Activated gamma-delta T cell treated with Interleukin-2 at 50 U/mL for 16 hours (primary cell): ENCODE measurements at regions not wholly inside any gene's neighbourhood (a gene's known extent, or its start where the extent isn't known, plus 50 kb on each side); places are given as distances from the start of the nearest gene placed in this dataset.
"Not testable (repeated sequence)": the region's sequence is repeated elsewhere in the genome, so short reads cannot be mapped to it uniquely, and the experiment has no call there.

Experiments used
- DNase-seq: peaks from one replicate; pipeline ENCODE4 v3.0.0-alpha.2; 2020

GRCh38 chr21:23809573-23809972 is 1797.7 kb downstream of the MRPL39 start:
- no peak for DNase-seq

GRCh38 chr21:23806966-23807548 is 1800.2 kb downstream of the MRPL39 start:
- DNase-seq, result not testable (repeated sequence)

DNA sequence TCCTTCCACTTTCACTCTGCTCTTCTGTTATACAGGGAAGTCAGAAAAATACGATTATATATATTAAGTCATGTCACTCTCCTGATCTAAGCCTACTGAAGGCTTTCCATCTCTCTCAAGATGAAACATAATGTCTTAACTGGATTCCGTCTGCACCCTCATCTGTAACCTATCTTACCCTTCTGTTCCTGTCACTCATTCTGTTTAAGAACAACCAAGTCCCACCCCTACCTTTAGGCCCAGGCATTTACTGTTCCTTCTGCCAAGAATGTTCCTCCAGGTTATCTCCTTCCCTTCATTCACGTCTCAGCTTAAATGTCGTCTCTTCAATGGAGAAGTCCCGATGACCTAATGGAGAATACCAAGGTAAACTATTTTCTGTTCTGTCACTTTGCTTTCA is 1802.4 kb downstream of the MRPL39 start:
- no peak for DNase-seq

- DNase-seq, result no peak
Measured at GRCh38 chr21:23801292-23801691, 1806.0 kb downstream of the MRPL39 start.

DNA sequence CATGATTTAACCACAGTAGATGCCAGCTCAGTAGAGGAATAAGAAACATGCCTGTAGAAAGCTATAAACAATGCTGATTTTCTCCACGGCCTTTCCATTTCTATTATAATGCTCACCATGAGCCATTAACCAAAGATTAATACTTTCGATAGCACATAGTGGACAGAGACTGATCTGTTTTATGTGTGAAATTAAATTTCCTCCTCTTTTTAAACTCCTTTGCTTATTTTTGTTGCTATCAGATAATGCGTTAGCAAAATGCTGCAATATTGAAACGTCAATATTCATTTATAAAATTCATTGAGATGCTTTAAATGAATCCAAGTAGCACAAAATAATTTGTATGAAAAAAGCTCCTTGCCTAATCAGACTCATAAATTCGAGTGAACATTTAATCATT is 1807.9 kb downstream of the MRPL39 start:
- DNase-seq, result no peak

DNA sequence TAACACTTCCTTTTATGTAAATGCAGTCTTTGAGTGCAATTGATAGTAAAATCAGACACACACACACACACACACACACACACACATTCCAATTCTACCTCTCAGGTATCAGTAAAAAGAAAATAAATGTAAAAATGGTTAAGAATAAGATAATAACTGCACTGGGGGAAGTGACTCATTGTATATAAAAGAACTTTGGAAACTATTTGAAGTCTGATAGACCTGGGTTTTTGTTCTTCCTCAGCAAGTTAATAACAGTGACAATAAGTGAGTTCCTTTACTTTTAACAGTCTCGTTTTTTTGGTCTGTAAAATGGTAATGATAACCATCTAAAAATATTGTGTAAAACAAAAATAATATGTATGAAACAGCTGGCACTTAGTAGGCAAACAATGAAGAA is 1815.0 kb downstream of the MRPL39 start:
- DNase-seq, result no peak

DNA sequence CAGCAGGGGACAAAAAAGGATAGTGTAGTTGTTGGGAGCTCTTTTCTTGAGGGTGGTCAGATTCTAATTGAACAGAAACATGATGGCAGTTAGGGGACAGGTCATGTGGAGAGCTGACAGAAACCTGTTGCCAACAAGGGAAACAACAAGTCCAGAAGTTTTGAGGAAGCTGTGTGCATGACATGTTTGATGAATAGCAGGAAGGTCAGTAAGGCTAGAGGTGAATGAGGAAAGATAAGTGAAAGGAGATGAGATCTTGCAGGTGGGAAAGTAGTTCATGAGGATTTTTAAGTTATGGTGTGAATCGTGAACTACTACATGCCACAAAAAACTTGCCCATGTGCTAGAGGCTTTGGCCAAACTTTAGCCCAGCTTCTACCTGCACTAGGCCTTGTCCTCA is 1817.4 kb downstream of the MRPL39 start:
- DNase-seq, result no peak

GRCh38 chr21:23780326-23780725 is 1827.0 kb downstream of the MRPL39 start:
- no peak for DNase-seq

DNA sequence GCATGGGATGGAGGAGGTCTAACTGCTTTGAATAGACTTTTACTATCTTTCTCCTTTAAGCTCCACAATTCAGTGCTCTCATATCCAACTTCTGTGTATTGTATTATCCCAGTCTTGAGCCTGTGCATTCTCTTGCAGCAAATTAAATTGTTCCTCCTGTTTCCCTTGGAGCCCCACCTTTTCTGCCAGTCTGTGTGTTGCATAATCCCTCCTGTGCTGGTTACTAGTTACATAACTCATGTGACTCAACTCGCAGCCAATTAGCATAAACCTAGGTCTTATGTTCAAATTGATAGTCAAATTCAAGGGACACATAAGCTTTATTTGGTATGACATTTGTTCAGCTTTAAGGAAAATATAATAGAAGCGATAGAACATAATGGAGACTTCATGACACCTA is 1863.5 kb downstream of the MRPL39 start:
- no peak for DNase-seq

- DNase-seq, result no peak
Measured at GRCh38 chr21:23740463-23740862, 1866.8 kb downstream of the MRPL39 start.

DNA sequence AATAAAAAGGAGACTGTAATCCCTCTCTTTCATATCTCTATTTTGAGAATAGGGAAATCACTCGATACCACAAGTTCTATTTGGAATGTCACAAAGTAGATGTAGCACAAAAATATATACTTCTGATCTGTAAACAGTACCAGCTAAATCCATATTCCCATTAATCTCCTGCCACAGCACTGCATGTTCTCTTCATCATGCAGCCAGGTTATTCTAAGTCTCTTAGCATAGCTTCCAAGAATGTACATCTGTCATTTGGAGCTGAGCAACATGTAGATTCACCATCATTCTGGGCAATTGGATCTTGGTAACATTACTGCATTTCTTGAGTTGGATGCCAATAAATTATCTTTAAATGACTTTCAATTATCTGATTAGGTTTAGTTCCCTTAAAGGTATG is 1874.5 kb downstream of the MRPL39 start:
- DNase-seq, result no peak

DNA sequence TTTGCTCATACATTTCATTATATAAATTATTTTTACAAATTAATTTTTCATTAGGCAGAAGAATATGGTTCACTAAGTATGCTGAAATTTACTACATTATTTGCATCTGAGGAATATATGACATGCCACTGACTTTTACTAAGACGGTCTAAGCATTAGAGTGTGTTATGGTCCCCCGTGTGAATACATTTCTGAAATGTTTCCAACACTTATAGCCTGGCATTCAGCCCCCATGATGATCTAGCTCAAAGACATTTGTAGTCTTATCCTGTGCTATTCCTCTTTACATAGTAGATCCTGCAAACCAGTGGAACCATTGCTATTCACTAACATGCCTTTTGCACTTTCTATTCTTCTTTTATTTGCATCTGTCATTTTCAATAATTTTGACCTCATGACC is 1878.0 kb downstream of the MRPL39 start:
- no peak for DNase-seq

GRCh38 chr21:23725576-23725975 is 1881.7 kb downstream of the MRPL39 start:
- no peak for DNase-seq

- no peak for DNase-seq
Measured at GRCh38 chr21:23718446-23719285, 1888.6 kb downstream of the MRPL39 start.

DNA sequence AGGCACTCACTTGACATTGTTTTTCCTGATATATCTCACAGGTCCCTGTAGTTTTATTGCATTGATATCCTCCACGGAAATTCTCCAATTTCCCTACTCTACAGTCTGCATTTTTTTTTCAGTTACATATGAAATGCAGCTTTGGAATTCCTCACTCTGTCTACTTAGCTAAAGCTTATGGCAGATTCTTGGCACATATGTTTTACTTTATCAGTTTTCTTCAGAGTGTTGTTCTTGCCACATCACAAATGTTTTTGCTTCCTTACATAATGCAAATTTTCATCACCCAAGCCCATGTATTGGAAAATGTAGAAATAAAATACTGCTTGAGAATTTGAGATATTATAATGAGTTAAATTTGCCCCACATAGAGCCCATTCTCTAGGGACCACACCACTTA is 1895.1 kb downstream of the MRPL39 start:
- no peak for DNase-seq

- no peak for DNase-seq
Measured at GRCh38 chr21:23706431-23706830, 1900.8 kb downstream of the MRPL39 start.

- no peak for DNase-seq
Measured at GRCh38 chr21:23699402-23699801, 1907.9 kb downstream of the MRPL39 start.

GRCh38 chr21:23698619-23699018 is 1908.7 kb downstream of the MRPL39 start:
- DNase-seq, result no peak

GRCh38 chr21:23695443-23695842 is 1911.8 kb downstream of the MRPL39 start:
- DNase-seq, result no peak

GRCh38 chr21:23694390-23694789 is 1912.9 kb downstream of the MRPL39 start:
- DNase-seq, result no peak

- no peak for DNase-seq
Measured at GRCh38 chr21:23690316-23690715, 1917.0 kb downstream of the MRPL39 start.

GRCh38 chr21:23686737-23687523 is 1920.4 kb downstream of the MRPL39 start:
- no peak for DNase-seq

DNA sequence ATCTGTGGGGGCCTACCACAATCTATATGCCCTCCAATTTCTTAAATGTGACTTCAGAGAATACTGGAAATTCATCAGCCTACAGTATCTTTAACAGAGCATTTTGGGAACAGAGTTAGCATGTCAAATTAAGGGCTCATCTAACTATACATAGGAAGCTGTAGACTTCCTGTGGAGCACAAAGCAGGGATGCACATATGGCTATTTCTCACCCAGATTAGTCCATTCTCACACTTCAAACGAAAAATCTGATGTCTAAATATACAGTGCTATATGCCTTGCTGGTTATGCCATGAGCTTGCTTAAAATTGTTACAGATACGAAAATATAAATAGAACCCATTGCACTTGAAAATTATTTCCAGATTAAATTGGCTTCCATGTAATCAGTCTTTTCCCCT is 1922.8 kb downstream of the MRPL39 start:
- no peak for DNase-seq

GRCh38 chr21:23664193-23664694 is 1943.0 kb downstream of the MRPL39 start:
- DNase-seq, result no peak
